Epithelial cell of esophagus (primary cell): ENCODE measurements at regions not wholly inside any gene's neighbourhood (a gene's known extent, or its start where the extent isn't known, plus 50 kb on each side); places are given as distances from the start of the nearest gene placed in this dataset.

ENCODE experiments used
- DNase-seq: peaks from one replicate; pipeline ENCODE4 v3.0.0; 2010; ENCODE audit warnings: low read depth
- H3K4me3 ChIP-seq: 2 replicates; pipeline ENCODE4 v1.5.1; 2011; ENCODE audit warnings: mild to moderate bottlenecking, low read length, control low read depth
- CTCF ChIP-seq: IDR thresholded peaks from 2 replicates; pipeline ENCODE4 v1.5.1; 2011; ENCODE audit warnings: low read depth, mild to moderate bottlenecking, low read length, control low read depth, inconsistent platforms; ENCODE audit not compliant: insufficient read depth; ENCODE audit errors: missing control alignments

DNA sequence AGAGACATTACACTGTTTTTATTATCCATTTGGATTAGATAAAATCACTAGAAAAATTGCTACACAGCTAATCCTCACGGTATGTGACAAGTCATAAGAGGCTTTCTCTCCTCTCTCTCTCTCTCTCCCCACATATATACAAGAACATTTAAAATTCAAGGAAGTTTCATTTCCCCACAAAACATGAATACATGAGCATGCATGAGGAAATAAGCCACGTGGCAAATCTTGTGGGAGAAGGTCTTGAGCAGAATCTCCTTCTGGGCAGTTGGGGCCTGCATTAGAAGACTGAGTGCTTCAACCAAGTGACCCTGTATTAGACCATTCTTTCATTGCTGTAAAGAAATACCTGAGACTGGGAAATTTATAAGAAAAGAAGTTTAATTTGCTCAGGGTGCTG is 1313.1 kb downstream of the MRPL39 start:
- DNase-seq = no peak
- no peak overlapping the region for H3K4me3 ChIP-seq
- no peak for TF ChIP-seq CTCF

DNA sequence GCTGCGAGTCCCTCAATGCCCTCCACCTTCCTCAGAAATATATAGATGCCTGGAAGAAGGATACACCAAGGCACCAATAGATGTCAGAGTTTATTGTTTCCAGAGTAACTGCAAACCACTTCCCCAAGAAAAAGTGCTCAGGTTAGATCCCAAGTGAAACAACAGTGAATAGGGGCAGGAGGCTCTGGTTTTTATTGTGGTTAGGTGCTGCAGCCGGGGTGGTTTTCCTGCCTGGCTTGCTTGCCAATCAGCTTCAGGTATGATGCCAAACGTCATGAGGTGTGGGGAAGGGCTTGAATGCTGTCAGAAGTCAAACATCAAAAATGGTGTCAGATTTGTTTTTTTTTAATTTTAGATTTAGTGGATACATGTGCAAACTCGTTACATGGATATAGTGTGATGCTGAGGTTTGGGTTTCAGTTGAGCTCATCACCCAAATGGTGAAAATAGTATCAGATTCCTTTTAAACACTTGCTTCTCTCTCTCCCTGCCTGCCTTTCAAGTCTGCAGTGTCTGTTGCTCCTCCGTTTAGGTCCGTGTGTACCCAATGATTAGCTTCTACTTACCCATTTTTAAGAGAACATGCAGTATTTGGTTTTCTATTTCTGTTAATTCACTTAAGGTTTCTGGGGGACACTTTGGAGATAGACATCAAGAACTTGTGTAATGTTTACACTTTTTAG is 1317.0 kb downstream of the MRPL39 start:
- DNase-seq = no peak
- H3K4me3 ChIP-seq = no peak overlapping the region
- no peak for TF ChIP-seq CTCF

DNA sequence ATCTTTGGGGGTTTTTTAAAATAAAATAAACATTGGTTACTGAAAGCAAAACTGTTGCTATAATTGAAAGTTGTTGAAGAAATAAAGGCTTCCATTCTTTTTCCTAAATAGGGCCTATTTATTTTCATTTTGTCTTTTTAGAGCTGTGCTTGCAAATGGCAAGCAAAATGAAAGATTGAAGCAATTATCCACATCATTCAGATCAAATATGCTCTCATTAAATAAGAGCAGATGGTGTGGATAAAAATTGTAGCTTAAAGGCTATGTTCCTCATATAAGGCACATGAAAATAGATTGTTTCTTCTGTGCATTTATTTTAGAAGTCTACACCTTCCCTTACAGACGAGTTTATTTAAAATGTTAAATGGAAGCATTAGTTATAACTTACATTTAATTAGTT is 1317.7 kb downstream of the MRPL39 start:
- no peak for DNase-seq
- no peak for TF ChIP-seq CTCF
- no peak overlapping the region for H3K4me3 ChIP-seq

DNA sequence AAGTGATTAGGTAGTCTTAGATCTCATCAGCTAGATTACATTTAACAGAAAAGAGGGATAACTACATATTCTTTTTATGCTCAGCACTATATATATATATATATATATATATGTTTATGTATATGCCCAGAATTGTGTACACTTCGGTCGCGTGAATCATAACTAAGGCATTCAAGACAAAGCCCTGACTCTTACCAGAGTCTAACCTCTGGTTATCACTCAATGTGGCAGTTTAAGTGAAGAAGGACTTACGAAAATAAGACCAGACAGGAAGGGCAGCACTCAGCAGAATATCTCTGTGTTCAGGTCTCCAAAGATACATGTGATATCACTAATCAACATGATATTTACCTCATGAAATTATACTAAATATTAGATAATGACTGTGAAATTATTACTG is 1326.7 kb downstream of the MRPL39 start:
- DNase-seq = no peak
- TF ChIP-seq CTCF = no peak
- no peak overlapping the region for H3K4me3 ChIP-seq

GRCh38 chr21:24278711-24279110 is 1328.6 kb downstream of the MRPL39 start:
- DNase-seq = no peak
- TF ChIP-seq CTCF = no peak
- no peak overlapping the region for H3K4me3 ChIP-seq

DNA sequence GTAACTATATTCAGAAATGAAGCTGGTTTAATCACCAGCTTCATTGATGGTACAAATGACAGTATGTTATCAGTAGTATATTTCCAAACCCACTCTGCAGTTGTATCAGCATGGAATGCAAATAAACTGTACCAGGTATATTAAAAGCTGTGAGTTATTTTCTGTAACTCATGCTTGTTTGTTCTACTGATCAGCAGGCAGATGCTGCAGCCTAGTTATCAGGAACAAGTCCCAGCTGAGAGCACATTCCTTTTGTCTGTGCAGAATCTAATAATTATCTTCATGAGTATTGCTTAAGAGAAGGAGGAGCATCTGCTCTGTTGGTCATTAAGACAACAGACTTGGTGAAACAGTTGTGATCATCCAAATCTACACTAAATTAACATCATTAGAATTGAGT is 1331.1 kb downstream of the MRPL39 start:
- no peak for TF ChIP-seq CTCF
- no peak overlapping the region for H3K4me3 ChIP-seq
- no peak for DNase-seq

DNA sequence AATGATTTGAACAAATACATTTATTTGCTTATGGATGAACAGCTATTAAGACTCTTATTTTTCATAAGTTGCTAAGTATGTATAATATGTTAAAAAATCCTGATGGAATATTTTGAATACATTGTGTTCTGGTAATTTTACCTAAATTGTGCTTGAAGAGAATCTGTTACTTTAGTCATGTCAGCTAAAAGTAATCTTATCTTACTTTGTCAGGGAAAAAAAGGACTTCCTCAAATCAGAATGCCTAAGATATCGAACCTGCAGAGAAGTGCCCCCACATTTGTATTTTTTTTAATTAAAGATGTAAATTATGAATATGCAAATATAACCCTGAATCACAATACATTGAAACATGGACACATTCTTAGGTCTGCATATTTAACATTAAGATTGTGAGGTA is 1331.7 kb downstream of the MRPL39 start:
- TF ChIP-seq CTCF = no peak
- no peak for DNase-seq
- H3K4me3 ChIP-seq = no peak overlapping the region
